ENCODE measurements at regions not wholly inside any gene's neighbourhood (a gene's known extent, or its start where the extent isn't known, plus 50 kb on each side); places are given as distances from the start of the nearest gene placed in this dataset.

DNA sequence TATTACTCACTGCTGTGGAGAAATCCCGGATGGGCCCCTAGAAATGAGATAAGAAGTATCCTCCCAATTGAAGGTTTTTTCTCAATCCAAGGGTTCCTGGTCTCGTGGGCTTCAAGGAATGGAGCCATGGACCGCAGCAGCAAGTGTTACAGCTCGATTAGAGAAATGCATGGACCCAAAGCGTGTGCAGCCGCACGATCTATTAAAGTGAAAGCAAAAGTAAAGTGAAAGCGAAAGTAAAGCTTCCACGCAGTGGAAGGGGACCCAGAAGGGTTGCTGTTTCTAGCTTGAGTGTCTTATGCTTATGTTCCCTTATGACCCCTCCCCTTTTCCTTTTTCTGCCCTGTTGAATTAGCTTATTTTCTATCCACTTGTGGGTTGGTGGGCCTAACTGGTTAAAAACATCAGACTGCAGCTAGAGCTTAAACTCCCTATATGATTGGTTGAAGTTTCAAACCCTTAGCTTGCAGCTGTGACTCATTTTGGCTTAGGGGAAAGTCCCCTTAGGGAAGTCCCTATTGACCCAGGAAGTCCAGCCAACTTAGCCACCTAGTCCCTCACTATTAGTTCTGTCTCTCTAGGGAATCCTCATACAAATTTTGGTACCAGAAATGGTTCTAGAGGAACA, 1111.8 kb downstream of the TAF11L14 start:
- Mint-ChIP-seq H3K36me3 (ENCODE audit: insufficient read depth) (no peaks in the 10 kb centered on the region), H3K4me3 (ENCODE audit: low read depth) (no peak overlapping the region), H3K27me3 (no peaks in the 10 kb centered on the region), H3K27ac (no peak overlapping the region), H3K4me1 (ENCODE audit: low read depth) (no peaks in the 10 kb centered on the region), H3K9me3 (ENCODE audit: low read depth) (peaks cover 12% of the 10 kb centered on the region)
- TF ChIP-seq, protein P1, sequence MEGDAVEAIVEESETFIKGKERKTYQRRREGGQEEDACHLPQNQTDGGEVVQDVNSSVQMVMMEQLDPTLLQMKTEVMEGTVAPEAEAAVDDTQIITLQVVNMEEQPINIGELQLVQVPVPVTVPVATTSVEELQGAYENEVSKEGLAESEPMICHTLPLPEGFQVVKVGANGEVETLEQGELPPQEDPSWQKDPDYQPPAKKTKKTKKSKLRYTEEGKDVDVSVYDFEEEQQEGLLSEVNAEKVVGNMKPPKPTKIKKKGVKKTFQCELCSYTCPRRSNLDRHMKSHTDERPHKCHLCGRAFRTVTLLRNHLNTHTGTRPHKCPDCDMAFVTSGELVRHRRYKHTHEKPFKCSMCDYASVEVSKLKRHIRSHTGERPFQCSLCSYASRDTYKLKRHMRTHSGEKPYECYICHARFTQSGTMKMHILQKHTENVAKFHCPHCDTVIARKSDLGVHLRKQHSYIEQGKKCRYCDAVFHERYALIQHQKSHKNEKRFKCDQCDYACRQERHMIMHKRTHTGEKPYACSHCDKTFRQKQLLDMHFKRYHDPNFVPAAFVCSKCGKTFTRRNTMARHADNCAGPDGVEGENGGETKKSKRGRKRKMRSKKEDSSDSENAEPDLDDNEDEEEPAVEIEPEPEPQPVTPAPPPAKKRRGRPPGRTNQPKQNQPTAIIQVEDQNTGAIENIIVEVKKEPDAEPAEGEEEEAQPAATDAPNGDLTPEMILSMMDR (IDR thresholded peaks at IDR 0.05; ENCODE audit: unreplicated experiment) = no peak
- DNase-seq (ENCODE audit: low spot score, unreplicated experiment) = no peak

GRCh38 chr5:18749763-18750162, 1115.5 kb downstream of the TAF11L14 start:
- H3K36me3 Mint-ChIP-seq (ENCODE audit: insufficient read depth) = no peaks in the 10 kb centered on the region
- H3K9me3 Mint-ChIP-seq (ENCODE audit: low read depth) = peaks cover 8% of the 10 kb centered on the region
- H3K4me3 Mint-ChIP-seq (ENCODE audit: low read depth) = no peak overlapping the region
- H3K27me3 Mint-ChIP-seq = no peaks in the 10 kb centered on the region
- DNase-seq (ENCODE audit: low spot score, unreplicated experiment) = no peak
- TF ChIP-seq, protein P1 (IDR thresholded peaks at IDR 0.05; ENCODE audit: unreplicated experiment) = no peak
- no peak overlapping the region for H3K27ac Mint-ChIP-seq
- H3K4me1 Mint-ChIP-seq (ENCODE audit: low read depth) = no peaks in the 10 kb centered on the region

DNA sequence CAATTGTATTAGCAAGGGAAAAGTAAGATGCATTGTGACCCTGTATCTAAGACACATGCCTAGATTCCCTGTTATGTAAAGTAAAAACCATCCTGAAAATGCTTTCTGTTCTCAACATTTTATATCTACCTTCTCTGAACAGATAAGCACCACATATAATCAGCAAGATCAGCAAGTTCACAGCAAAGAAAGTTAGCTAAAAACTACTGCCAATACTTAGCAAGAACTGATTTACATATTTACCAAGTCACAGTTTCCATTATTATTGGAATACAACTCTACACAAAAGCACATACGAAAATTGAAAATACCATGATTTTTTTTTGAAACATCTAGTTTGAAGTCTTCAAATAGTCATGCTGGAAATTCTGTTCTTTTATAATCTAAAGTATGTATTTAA, 1118.1 kb downstream of the TAF11L14 start:
- no peak for DNase-seq (ENCODE audit: low spot score, unreplicated experiment)
- TF ChIP-seq, protein P1 (IDR thresholded peaks at IDR 0.05; ENCODE audit: unreplicated experiment) = no peak
- peaks cover 6% of the 10 kb centered on the region for H3K9me3 Mint-ChIP-seq (ENCODE audit: low read depth)

DNA sequence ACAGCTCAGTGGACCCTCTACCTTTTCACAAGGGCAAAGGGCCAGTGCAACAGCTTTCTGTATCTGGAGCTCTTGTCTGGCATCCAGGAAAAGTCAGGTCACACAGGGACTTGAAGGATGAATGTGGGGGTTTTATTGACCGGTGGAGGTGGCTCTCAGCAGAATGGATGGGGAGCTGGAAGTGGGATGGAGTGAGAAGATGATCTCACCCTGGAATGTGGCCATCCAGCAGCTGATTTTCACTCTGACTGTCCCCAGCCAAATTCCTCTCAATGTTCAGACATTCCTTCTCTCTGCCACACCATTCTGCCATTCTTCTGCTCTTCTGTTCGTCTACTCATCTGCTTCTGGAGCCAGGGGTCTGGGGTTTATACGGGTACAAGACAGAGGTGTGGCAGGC, 1119.9 kb downstream of the TAF11L14 start:
- TF ChIP-seq, protein P1 (IDR thresholded peaks at IDR 0.05; ENCODE audit: unreplicated experiment) = no peak
- Mint-ChIP-seq H3K27me3 (no peaks in the 10 kb centered on the region), H3K27ac (no peak overlapping the region), H3K36me3 (ENCODE audit: insufficient read depth) (no peaks in the 10 kb centered on the region), H3K9me3 (ENCODE audit: low read depth) (no peaks in the 10 kb centered on the region), H3K4me3 (ENCODE audit: low read depth) (no peak overlapping the region), H3K4me1 (ENCODE audit: low read depth) (no peaks in the 10 kb centered on the region)
- no peak for DNase-seq (ENCODE audit: low spot score, unreplicated experiment)

More for the DNA sequence above, 1118.1 kb downstream of the TAF11L14 start:
- Mint-ChIP-seq H3K27ac (no peak overlapping the region), H3K4me1 (ENCODE audit: low read depth) (no peaks in the 10 kb centered on the region), H3K36me3 (ENCODE audit: insufficient read depth) (no peaks in the 10 kb centered on the region), H3K27me3 (no peaks in the 10 kb centered on the region), H3K4me3 (ENCODE audit: low read depth) (no peak overlapping the region)

DNA sequence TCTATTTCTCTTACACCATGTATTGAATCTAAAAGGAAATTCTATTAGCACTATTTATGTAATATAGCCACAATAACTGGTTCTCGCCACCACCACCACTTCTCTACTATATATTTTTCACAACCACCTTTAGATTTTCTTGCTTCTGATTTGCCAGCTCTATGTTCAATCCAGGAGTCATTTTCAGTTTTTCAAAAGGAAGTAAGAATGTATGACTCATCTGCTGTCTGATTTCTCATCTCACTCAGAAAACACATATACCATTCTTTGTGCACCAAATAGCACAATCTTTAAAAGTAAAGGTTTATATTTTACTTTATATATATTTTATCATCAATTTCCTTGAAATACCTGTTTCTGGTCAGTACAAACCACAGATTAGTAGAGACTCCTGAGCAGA, 1127.5 kb downstream of the TAF11L14 start:
- TF ChIP-seq, protein P1 (IDR thresholded peaks at IDR 0.05; ENCODE audit: unreplicated experiment) = no peak
- no peak overlapping the region for H3K4me3 Mint-ChIP-seq (ENCODE audit: low read depth)
- H3K4me1 Mint-ChIP-seq (ENCODE audit: low read depth) = no peaks in the 10 kb centered on the region
- H3K9me3 Mint-ChIP-seq (ENCODE audit: low read depth) = peaks cover 6% of the 10 kb centered on the region
- H3K36me3 Mint-ChIP-seq (ENCODE audit: insufficient read depth) = no peaks in the 10 kb centered on the region
- no peak for DNase-seq (ENCODE audit: low spot score, unreplicated experiment)
- no peaks in the 10 kb centered on the region for H3K27me3 Mint-ChIP-seq
- no peak overlapping the region for H3K27ac Mint-ChIP-seq

Data from progenitor cell of endocrine pancreas (in vitro differentiated cells).